ENCODE measurements at regions not wholly inside any gene's neighbourhood (a gene's known extent, or its start where the extent isn't known, plus 50 kb on each side); places are given as distances from the start of the nearest gene placed in this dataset.

GRCh38 chr2:239889641-239890121 is 135.5 kb downstream of the NDUFA10 start:
- no peaks in the 10 kb centered on the region for H3K27me3 ChIP-seq (ENCODE audit: insufficient read depth, poor library complexity, severe bottlenecking)
- H3K27ac ChIP-seq (replicated peaks), result no peak overlapping the region
- H3K4me3 ChIP-seq (replicated peaks; ENCODE audit: insufficient read depth, low read length), result no peak overlapping the region
- DNase-seq (ENCODE audit: low read depth in 1 of 2, low spot score in 1 of 2), result no peak
- TF ChIP-seq REST (IDR thresholded peaks at IDR 0.05; ENCODE audit: insufficient replicate concordance, low read depth), result no peak
- TF ChIP-seq GABPA (IDR thresholded peaks at IDR 0.05; ENCODE audit: low read depth), result no peak
- TF ChIP-seq SPI1 (IDR thresholded peaks at IDR 0.05; ENCODE audit: borderline replicate concordance, low read depth), result no peak
- no peak for TF ChIP-seq POLR2AphosphoS5 (IDR thresholded peaks at IDR 0.05; ENCODE audit: low read depth)
- no peak for TF ChIP-seq CTCF (IDR thresholded peaks at IDR 0.05; ENCODE audit: insufficient read depth, low read length)

- no peak for DNase-seq (ENCODE audit: low read depth in 1 of 2, low spot score in 1 of 2)
- H3K4me3 ChIP-seq (replicated peaks; ENCODE audit: insufficient read depth, low read length), result no peak overlapping the region
- no peak for TF ChIP-seq GABPA (IDR thresholded peaks at IDR 0.05; ENCODE audit: low read depth)
- no peak for TF ChIP-seq REST (IDR thresholded peaks at IDR 0.05; ENCODE audit: insufficient replicate concordance, low read depth)
- TF ChIP-seq CTCF (IDR thresholded peaks at IDR 0.05; ENCODE audit: insufficient read depth, low read length), result no peak
- no peak for TF ChIP-seq SPI1 (IDR thresholded peaks at IDR 0.05; ENCODE audit: borderline replicate concordance, low read depth)
- TF ChIP-seq POLR2AphosphoS5 (IDR thresholded peaks at IDR 0.05; ENCODE audit: low read depth), result no peak
- H3K27me3 ChIP-seq (ENCODE audit: insufficient read depth, poor library complexity, severe bottlenecking), result no peaks in the 10 kb centered on the region
- no peak overlapping the region for H3K27ac ChIP-seq (replicated peaks)
Observed at GRCh38 chr2:239887604-239888003, 137.5 kb downstream of the NDUFA10 start.

GRCh38 chr2:239886781-239887180 is 138.4 kb downstream of the NDUFA10 start:
- Histone ChIP-seq H3K27me3 (ENCODE audit: insufficient read depth, poor library complexity, severe bottlenecking) (no peaks in the 10 kb centered on the region), H3K27ac (replicated peaks) (no peak overlapping the region), H3K4me3 (replicated peaks; ENCODE audit: insufficient read depth, low read length) (no peak overlapping the region)
- no peak for DNase-seq (ENCODE audit: low read depth in 1 of 2, low spot score in 1 of 2)
- no peak for TF ChIP-seq POLR2AphosphoS5 (IDR thresholded peaks at IDR 0.05; ENCODE audit: low read depth)
- no peak for TF ChIP-seq REST (IDR thresholded peaks at IDR 0.05; ENCODE audit: insufficient replicate concordance, low read depth)
- TF ChIP-seq SPI1 (IDR thresholded peaks at IDR 0.05; ENCODE audit: borderline replicate concordance, low read depth), result no peak
- TF ChIP-seq GABPA (IDR thresholded peaks at IDR 0.05; ENCODE audit: low read depth), result no peak
- no peak for TF ChIP-seq CTCF (IDR thresholded peaks at IDR 0.05; ENCODE audit: insufficient read depth, low read length)
